SK-N-SH treated with all-trans-retinoic acid at 6 μM for 48 hours (cell line): ENCODE measurements at regions not wholly inside any gene's neighbourhood (a gene's known extent, or its start where the extent isn't known, plus 50 kb on each side); places are given as distances from the start of the nearest gene placed in this dataset.

Experiments used
- ATAC-seq: fragments of 200-7000 bp; cut with Tn5 transposase; 3 replicates; pipeline ENCODE4 v1.9.1; 2020; ENCODE audit warnings: mild to moderate bottlenecking, moderate library complexity
- ARNTL ChIP-seq: fragments of 450-650 bp; formaldehyde crosslinking; IDR thresholded peaks from 2 replicates; pipeline ENCODE4 v1.5.0; 2020; ENCODE audit warnings: low read depth, mild to moderate bottlenecking, moderate library complexity, borderline replicate concordance
- BACH2 ChIP-seq: fragments of 250-450 bp; sonication (Bioruptor Pico); IDR thresholded peaks from 2 replicates; pipeline ENCODE4 v1.9.0; 2021; ENCODE audit warnings: mild to moderate bottlenecking, borderline replicate concordance
- CREB5 ChIP-seq: fragments of 250-450 bp; sonication (Bioruptor Pico); IDR thresholded peaks from 2 replicates; pipeline ENCODE4 v1.5.1; 2020; ENCODE audit warnings: low read depth, mild to moderate bottlenecking, moderate library complexity
- CSDC2 ChIP-seq: fragments of 250-450 bp; sonication (Bioruptor Pico); IDR thresholded peaks from 2 replicates; pipeline ENCODE4 v1.5.0; 2020; ENCODE audit warnings: mild to moderate bottlenecking, moderate library complexity
- CSRNP3 ChIP-seq: fragments of 250-450 bp; sonication (Bioruptor Pico); IDR thresholded peaks from 2 replicates; pipeline ENCODE4 v1.5.1; 2021; ENCODE audit warnings: mild to moderate bottlenecking, moderate library complexity
- ISL1 ChIP-seq: fragments of 250-450 bp; sonication (Bioruptor Pico); IDR thresholded peaks from 2 replicates; pipeline ENCODE4 v2.1.2; 2022; ENCODE audit warnings: mild to moderate bottlenecking, moderate library complexity
- OSR1 ChIP-seq: fragments of 250-450 bp; sonication (Bioruptor Pico); IDR thresholded peaks from 2 replicates; pipeline ENCODE4 v1.8.0; 2022; ENCODE audit warnings: moderate library complexity, mild to moderate bottlenecking, inconsistent platforms
- PPARA ChIP-seq: fragments of 250-450 bp; sonication (Bioruptor Pico); IDR thresholded peaks from 2 replicates; pipeline ENCODE4 v1.5.0; 2020; ENCODE audit warnings: mild to moderate bottlenecking, borderline replicate concordance
- RARB ChIP-seq: fragments of 250-450 bp; sonication (Bioruptor Pico); IDR thresholded peaks from 2 replicates; pipeline ENCODE4 v1.8.0; 2021; ENCODE audit warnings: mild to moderate bottlenecking, moderate library complexity
- SNAI2 ChIP-seq: fragments of 250-450 bp; sonication (Bioruptor Pico); IDR thresholded peaks from 2 replicates; pipeline ENCODE4 v1.5.0; 2020; ENCODE audit warnings: mild to moderate bottlenecking, moderate library complexity
- TCF4 ChIP-seq: fragments of 250-450 bp; sonication (Bioruptor Pico); IDR thresholded peaks from 2 replicates; pipeline ENCODE4 v1.8.0; 2021; ENCODE audit warnings: mild to moderate bottlenecking, moderate library complexity, borderline replicate concordance
- TOX ChIP-seq: fragments of 250-450 bp; sonication (Bioruptor Pico); IDR thresholded peaks from 2 replicates; pipeline ENCODE4 v1.8.0; 2021; ENCODE audit warnings: mild to moderate bottlenecking, moderate library complexity, borderline replicate concordance
- TSHZ2 ChIP-seq: fragments of 250-450 bp; sonication (Bioruptor Pico); IDR thresholded peaks from 2 replicates; pipeline ENCODE4 v1.5.0; 2020; ENCODE audit warnings: mild to moderate bottlenecking, moderate library complexity
- ZC3H10 ChIP-seq: fragments of 250-450 bp; sonication (Bioruptor Pico); IDR thresholded peaks from 2 replicates; pipeline ENCODE4 v1.5.1; 2021; ENCODE audit warnings: mild to moderate bottlenecking, moderate library complexity
- ZFP3 ChIP-seq: fragments of 250-450 bp; sonication (Bioruptor Pico); IDR thresholded peaks from 2 replicates; pipeline ENCODE4 v1.5.0; 2020; ENCODE audit warnings: mild to moderate bottlenecking, moderate library complexity
- ZNF565 ChIP-seq: fragments of 450-650 bp; formaldehyde crosslinking; conservative IDR thresholded peaks from 2 replicates; pipeline ENCODE4 v1.5.0; 2020; ENCODE audit warnings: low read depth, mild to moderate bottlenecking, moderate library complexity
- ZNF70 ChIP-seq: fragments of 450-650 bp; formaldehyde crosslinking; IDR thresholded peaks from 2 replicates; pipeline ENCODE4 v1.5.0; 2020; ENCODE audit warnings: mild to moderate bottlenecking, moderate library complexity
- ZNF8 ChIP-seq: fragments of 450-650 bp; formaldehyde crosslinking; IDR thresholded peaks from 2 replicates; pipeline ENCODE4 v1.5.0; 2020; ENCODE audit warnings: mild to moderate bottlenecking, moderate library complexity

- TF ChIP-seq TCF4 (CRISPR knock-in tag) (no peak), ZNF70 (CRISPR knock-in tag) (no peak), ZNF8 (no peak), CREB5 (CRISPR knock-in tag) (no peak), BACH2 (CRISPR knock-in tag) (no peak), SNAI2 (CRISPR knock-in tag) (no peak), ZFP3 (no peak), CSDC2 (CRISPR knock-in tag) (no peak), TOX (CRISPR knock-in tag) (no peak), RARB (CRISPR knock-in tag) (no peak), ARNTL (CRISPR knock-in tag) (no peak), CSRNP3 (no peak), ZC3H10 (no peak), TSHZ2 (no peak)
- TF ChIP-seq, all 23 proteins: peak for 0
- no peak for ATAC-seq
Measured at GRCh38 chr18:38262661-38263060, 697.1 kb upstream of the CELF4 start.

- no peak for TF ChIP-seq ZNF70 (CRISPR knock-in tag)
- TF ChIP-seq, all 23 proteins: peak for 0
- no peak for ATAC-seq
Measured at GRCh38 chr18:38257661-38258060, 692.1 kb upstream of the CELF4 start.

- ATAC-seq: no peak
- TF ChIP-seq CSDC2 (CRISPR knock-in tag) (no peak), ISL1 (CRISPR knock-in tag) (peak; percentile 27; the same call in 1 of the 2 replicates), PPARA (CRISPR knock-in tag) (no peak)
Measured at GRCh38 chr18:38256366-38256765, 690.8 kb upstream of the CELF4 start.

- no peak for TF ChIP-seq ZFP3
- no peak for TF ChIP-seq TSHZ2
- no peak for TF ChIP-seq CSRNP3
- TF ChIP-seq PPARA (CRISPR knock-in tag): no peak
- no peak for ATAC-seq
Measured at GRCh38 chr18:38250971-38251370, 685.4 kb upstream of the CELF4 start.

- no peak for ATAC-seq
- TF ChIP-seq ZNF8 (no peak), OSR1 (CRISPR knock-in tag) (no peak), CSRNP3 (no peak), CSDC2 (CRISPR knock-in tag) (no peak), ZNF565 (CRISPR knock-in tag) (no peak), SNAI2 (CRISPR knock-in tag) (no peak), BACH2 (CRISPR knock-in tag) (no peak)
- TF ChIP-seq, all 23 proteins: peak for 0
Measured at GRCh38 chr18:38244480-38244879, 678.9 kb upstream of the CELF4 start.
